Gastrocnemius medialis (tissue), 4 donors: ENCODE measurements at regions not wholly inside any gene's neighbourhood (a gene's known extent, or its start where the extent isn't known, plus 50 kb on each side); places are given as distances from the start of the nearest gene placed in this dataset.

Source experiments
- ATAC-seq, 2 donors: fragments of 150-250 bp; one replicate each; pipeline ENCODE4 v1.9.1; 2016
- DNase-seq, 2 donors: peaks; one replicate each; pipeline ENCODE4 v3.0.0-alpha.2; 2019
- H3K27ac ChIP-seq, 4 donors: fragments of 200-600 bp; sonication (generic); 1 replicate in 1 of 4; 2 replicates in 3 of 4; pipeline ENCODE4 v1.5.1; 2016 to 2018; ENCODE audit warnings: mild to moderate bottlenecking in 2 of 4, moderate library complexity in 1 of 4
- H3K27me3 ChIP-seq, 3 donors: fragments of 200-600 bp; sonication (generic) in 2 of 3; 1 replicate in 1 of 3; 2 replicates in 2 of 3; pipeline versions ENCODE4 v1.5.1 to v1.6.0; 2016 to 2019; ENCODE audit warnings: mild to moderate bottlenecking in 1 of 3, moderate library complexity in 1 of 3
- H3K36me3 ChIP-seq, 2 donors: fragments of 200-600 bp; sonication (generic) in 1 of 2; one replicate each; pipeline ENCODE4 v1.5.1; 2017 to 2018
- H3K4me1 ChIP-seq, 2 donors: fragments of 200-600 bp; sonication (generic) in 1 of 2; one replicate each; pipeline ENCODE4 v1.5.1; 2016 to 2017; ENCODE audit warnings: mild to moderate bottlenecking in 2 of 2
- H3K4me3 ChIP-seq, 4 donors: fragments of 200-600 bp; sonication (generic) in 3 of 4; 1 replicate in 1 of 4; 2 replicates in 3 of 4; pipeline ENCODE4 v1.5.1; 2016 to 2019; ENCODE audit warnings: mild to moderate bottlenecking in 2 of 4
- H3K9me3 ChIP-seq, 3 donors: fragments of 200-600 bp; sonication (generic) in 2 of 3; 1 replicate in 1 of 3; 2 replicates in 2 of 3; pipeline ENCODE4 v1.5.1; 2016 to 2019
- CTCF ChIP-seq, 5 experiments: fragments of 450-650 bp in 3 of 5; fragments of 200-600 bp in 2 of 5; sonication (generic) in 2 of 5; IDR thresholded peaks in 4 of 5; conservative IDR thresholded peaks in 1 of 5; 1 replicate in 4 of 5; 2 replicates in 1 of 5; pipeline ENCODE4 v1.5.1; 2016 to 2019; ENCODE audit warnings: antibody characterized with exemption in 5 of 5, mild to moderate bottlenecking in 3 of 5, moderate library complexity in 3 of 5
- POLR2A ChIP-seq, 2 donors: fragments of 450-650 bp; IDR thresholded peaks; one replicate each; pipeline ENCODE4 v1.6.1; 2017; ENCODE audit warnings: antibody characterized with exemption in 2 of 2, mild to moderate bottlenecking in 2 of 2, moderate library complexity in 2 of 2
- in situ Hi-C, 4 donors: fragments of 200-750 bp; cut with MboI; loops; one replicate each; pipeline versions ENCODE4 v1.15.0 to v1.8.0; 2017; ENCODE audit warnings: low sequenced_read_pairs in 4 of 4
- intact Hi-C: fragments of 100-400 bp; cut with DNase I; formaldehyde crosslinking; loops from one replicate; pipeline ENCODE4 v1.15.1; 2023; ENCODE audit warnings: low total_unique reads

- Histone ChIP-seq H3K9me3 (no peaks in the 10 kb centered on the region), H3K4me3 (no peak overlapping the region), H3K4me1 (no peaks in the 10 kb centered on the region), H3K36me3 (no peaks in the 10 kb centered on the region), H3K27me3 (peaks cover 9 to 27% (median 12%) of the 10 kb centered on the region in 3 donors), H3K27ac (no peak overlapping the region)
- TF ChIP-seq POLR2A (IDR thresholded peaks at IDR 0.05) (no peak), CTCF (IDR thresholded peaks at IDR 0.05 in 4 of 5, conservative IDR thresholded peaks at IDR 0.05 in 1 of 5) (no peak)
- in situ Hi-C loops (loop anchor here in 2 of 4 donors (10.0 kb wide), 1 partner anchor 159 kb away; the partner anchor contains the start of gene CCND2 (in 2 of the 2)), intact Hi-C loops (no loop called here)
- DNase-seq (no peak), ATAC-seq (no peak)
Measured at GRCh38 chr12:4115570-4115969, 158.0 kb upstream of the CCND2 start.

GRCh38 chr12:4114986-4115385 is 158.6 kb upstream of the CCND2 start:
- in situ Hi-C loops, result loop anchor here in 2 of 4 donors (10.0 kb wide), 1 partner anchor 160 kb away; the partner anchor contains the start of gene CCND2 (in 2 of the 2)
- H3K27ac ChIP-seq, result no peak overlapping the region
- no peak for TF ChIP-seq POLR2A (IDR thresholded peaks at IDR 0.05)
- TF ChIP-seq CTCF (IDR thresholded peaks at IDR 0.05 in 4 of 5, conservative IDR thresholded peaks at IDR 0.05 in 1 of 5), result no peak
- ATAC-seq, result no peak
- intact Hi-C loops, result no loop called here
- H3K9me3 ChIP-seq, result no peaks in the 10 kb centered on the region
- peaks cover 8 to 27% (median 9%) of the 10 kb centered on the region in 3 donors for H3K27me3 ChIP-seq
- no peak for DNase-seq
- no peak overlapping the region for H3K4me3 ChIP-seq
- no peaks in the 10 kb centered on the region for H3K4me1 ChIP-seq
- H3K36me3 ChIP-seq, result no peaks in the 10 kb centered on the region

GRCh38 chr12:4112734-4113325 is 160.7 kb upstream of the CCND2 start:
- Histone ChIP-seq H3K4me3 (no peak overlapping the region), H3K4me1 (no peaks in the 10 kb centered on the region), H3K36me3 (no peaks in the 10 kb centered on the region), H3K27me3 (peaks cover 6 to 19% (median 9%) of the 10 kb centered on the region in 3 donors), H3K9me3 (no peaks in the 10 kb centered on the region), H3K27ac (no peak overlapping the region)
- intact Hi-C loops (no loop called here), in situ Hi-C loops (loop anchor here in 2 of 4 donors (10.0 kb wide), 1 partner anchor 162 kb away; the partner anchor contains the start of gene CCND2 (in 2 of the 2))
- no peak for DNase-seq
- TF ChIP-seq CTCF (IDR thresholded peaks at IDR 0.05 in 4 of 5, conservative IDR thresholded peaks at IDR 0.05 in 1 of 5), result no peak
- TF ChIP-seq POLR2A (IDR thresholded peaks at IDR 0.05), result no peak
- ATAC-seq, result no peak

GRCh38 chr12:4112290-4112689 is 161.3 kb upstream of the CCND2 start:
- no peak overlapping the region for H3K27ac ChIP-seq
- H3K4me3 ChIP-seq, result no peak overlapping the region
- H3K9me3 ChIP-seq, result no peaks in the 10 kb centered on the region
- no peaks in the 10 kb centered on the region for H3K36me3 ChIP-seq
- in situ Hi-C loops, result loop anchor here in 2 of 4 donors (10.0 kb wide), 1 partner anchor 163 kb away; the partner anchor contains the start of gene CCND2 (in 2 of the 2)
- H3K4me1 ChIP-seq, result no peaks in the 10 kb centered on the region
- TF ChIP-seq POLR2A (IDR thresholded peaks at IDR 0.05) (no peak), CTCF (IDR thresholded peaks at IDR 0.05 in 4 of 5, conservative IDR thresholded peaks at IDR 0.05 in 1 of 5) (no peak)
- ATAC-seq (no peak), DNase-seq (no peak)
- intact Hi-C loops, result no loop called here
- H3K27me3 ChIP-seq, result peaks cover 8 to 19% (median 9%) of the 10 kb centered on the region in 3 donors
